Iris pigment epithelial cell (primary cell): ENCODE measurements at regions not wholly inside any gene's neighbourhood (a gene's known extent, or its start where the extent isn't known, plus 50 kb on each side); places are given as distances from the start of the nearest gene placed in this dataset.

Experiments
- DNase-seq: peaks from one replicate; pipeline ENCODE4 v3.0.0-alpha.2; 2011; ENCODE audit warnings: low read depth

GRCh38 chr21:34022627-34023335 is 50.6 kb upstream of the MRPS6 start:
- no peak for DNase-seq

GRCh38 chr21:34021726-34022125 is 51.7 kb upstream of the MRPS6 start:
- no peak for DNase-seq

- no peak for DNase-seq
Observed at GRCh38 chr21:34020983-34021553, 52.3 kb upstream of the MRPS6 start.

- DNase-seq, result no peak
Observed at GRCh38 chr21:34020005-34020847, 53.2 kb upstream of the MRPS6 start.

DNA sequence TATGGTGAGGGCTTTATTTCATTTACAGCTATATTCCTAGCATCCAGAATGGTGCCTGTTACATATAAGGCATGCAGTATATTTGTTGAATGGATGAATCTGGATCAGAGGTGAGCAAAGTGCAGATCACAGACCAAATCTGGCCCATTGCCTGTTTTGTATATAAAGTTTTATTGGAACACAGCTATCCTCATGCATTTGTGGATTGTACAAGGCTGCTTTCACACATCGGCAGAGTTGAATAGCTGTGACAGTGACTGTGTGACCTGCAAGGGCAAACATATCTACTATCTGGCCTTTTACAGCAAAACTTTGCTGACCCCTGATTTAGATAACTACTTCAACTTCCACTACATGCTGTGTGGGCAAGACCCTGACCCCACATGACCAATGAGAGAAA is 54.0 kb upstream of the MRPS6 start:
- no peak for DNase-seq

GRCh38 chr21:34018910-34019309 is 54.5 kb upstream of the MRPS6 start:
- DNase-seq, result no peak

DNA sequence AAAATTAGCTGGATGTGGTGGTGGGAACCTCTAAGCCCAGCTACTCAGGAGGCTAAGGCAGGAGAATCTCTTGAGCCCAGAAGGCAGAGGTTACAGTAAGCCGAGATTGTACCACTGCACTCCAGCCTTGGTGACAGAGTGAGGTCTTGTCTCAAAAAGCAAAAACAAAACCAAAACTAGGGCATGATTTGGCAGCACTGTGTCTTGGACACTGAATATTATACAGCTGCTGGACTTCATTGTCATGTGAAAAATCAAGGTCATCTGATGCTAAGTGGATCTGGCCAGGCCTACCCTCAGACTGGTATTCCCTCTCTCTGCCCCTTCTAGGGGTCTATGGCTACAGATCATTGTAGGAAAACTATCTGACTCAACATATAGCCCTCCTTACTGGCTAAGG is 55.2 kb upstream of the MRPS6 start:
- no peak for DNase-seq

DNA sequence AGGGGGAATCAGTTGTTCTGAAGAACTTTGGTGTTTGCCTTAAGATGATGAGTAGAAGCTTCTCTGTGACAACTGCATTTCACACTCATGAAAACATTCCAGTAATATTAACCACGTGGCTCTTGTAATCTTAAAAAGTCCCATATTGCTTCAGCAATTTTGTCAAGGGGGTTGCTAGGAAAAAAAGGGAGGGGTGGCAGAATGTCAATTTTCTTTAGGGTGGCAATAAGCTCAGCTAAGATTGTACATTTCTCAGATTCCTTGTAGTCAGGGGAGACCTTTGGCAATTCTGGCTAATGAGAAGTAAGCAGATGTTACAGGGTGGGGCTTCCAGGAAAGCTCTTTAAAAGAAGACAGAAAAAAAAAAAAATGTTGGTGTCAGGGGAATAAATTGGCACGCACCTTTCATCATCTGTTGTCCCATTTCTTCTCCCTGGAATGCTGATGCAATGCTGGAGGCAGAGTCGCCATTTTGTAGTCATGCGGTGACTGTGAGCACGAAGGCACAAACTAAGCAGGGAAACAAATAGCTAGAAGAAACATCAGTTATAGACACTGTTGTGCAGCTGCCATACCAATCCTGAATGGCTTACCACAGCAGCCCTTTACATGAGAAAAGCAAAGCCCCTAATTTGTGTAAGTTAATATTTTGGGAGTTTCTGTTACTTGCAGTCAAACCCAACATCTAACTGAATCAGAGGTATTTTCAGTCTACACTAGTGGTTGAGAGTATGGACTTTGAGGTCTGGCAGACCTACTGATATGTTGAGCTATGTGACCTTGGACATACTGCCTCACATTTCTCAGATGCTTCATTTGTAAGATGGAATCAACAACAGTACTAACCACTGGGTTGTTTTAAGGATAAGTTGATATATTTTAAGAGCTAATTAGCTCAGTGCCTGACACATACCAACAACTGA is 56.1 kb upstream of the MRPS6 start:
- peak; percentile 87 for DNase-seq

DNA sequence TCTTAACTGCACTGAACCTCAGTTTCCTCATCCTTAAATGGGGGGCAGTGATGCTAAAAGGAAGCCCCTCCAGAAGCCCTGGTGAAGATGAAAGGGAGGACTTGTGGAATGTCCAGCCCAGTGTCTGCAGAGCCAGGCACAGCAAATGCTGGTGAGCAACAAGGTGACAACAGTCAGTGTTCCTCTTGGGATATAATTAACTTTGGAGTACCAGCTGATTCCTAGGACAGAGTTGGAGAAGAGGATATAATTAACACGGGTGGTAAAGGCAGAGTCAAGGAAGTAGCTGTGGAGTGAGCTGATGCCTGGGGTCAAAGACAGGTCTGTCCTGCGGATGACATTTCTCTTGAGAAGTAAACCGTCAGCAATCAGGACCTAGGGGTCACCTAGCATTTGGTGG is 60.7 kb upstream of the MRPS6 start:
- DNase-seq, result no peak

DNA sequence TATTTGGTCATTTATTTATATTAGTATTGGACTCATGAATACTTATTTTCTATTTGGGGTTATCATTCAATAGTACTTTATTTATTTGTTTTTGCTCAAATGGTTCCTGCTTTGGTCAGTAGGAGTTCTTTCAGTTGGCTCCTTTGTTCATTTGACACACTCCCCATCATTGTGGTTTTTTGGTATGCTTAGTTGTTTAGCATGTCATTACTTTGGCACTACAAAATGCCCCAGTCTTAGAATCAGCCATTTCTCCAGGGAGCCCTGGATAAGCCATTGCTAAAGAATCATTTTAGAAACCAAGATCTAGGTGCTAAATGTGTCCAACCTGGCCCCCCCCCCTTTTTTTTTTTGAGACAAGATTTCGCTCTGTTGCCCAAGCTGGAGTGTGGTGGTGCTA is 61.7 kb upstream of the MRPS6 start:
- DNase-seq, result no peak

GRCh38 chr21:34009193-34009592 is 64.2 kb upstream of the MRPS6 start:
- DNase-seq, result no peak

DNA sequence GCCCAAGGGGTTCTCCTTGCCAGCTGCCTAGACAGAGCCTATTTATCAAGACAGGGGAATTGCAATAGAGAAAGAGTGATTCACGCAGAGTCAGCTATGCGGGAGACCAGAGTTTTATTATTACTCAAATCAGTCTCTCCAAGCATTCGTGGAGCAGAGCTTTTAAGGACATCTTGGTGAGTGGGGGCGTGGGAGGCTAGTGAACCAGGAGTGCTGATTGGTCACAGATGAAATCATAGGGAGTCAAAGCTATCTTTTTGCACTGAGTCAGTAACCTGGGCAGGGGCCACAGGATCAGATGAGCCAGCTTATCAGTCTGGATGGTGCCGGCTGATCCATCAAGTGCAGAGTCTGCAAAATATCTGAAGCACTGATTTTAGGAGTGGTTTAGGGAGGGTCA is 64.8 kb upstream of the MRPS6 start:
- DNase-seq, result no peak

DNA sequence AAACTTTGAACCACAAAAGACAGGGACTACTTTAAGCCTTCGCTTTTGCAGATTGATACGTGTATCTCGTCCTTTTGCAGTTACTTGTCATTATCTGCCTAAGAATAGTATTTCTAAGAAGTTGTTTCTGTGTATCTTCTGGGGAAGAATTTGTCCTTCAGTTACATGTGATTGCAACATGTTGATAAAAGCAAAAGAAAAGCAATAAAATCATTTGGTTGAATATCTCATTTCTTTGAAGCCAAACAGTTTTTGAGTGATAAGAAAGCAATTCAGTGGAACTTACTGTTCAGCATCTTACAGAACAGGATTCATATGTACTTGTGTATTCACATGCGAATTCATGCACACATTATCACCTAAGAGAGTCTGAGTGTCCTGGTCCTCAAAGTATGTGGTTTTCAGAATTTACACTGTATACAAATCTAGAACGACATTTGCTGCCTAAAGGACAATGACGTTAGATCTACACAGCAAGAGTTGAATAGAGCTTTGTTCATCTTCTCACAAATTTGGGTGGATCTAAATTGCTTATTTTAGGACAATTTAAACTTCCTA is 66.7 kb upstream of the MRPS6 start:
- no peak for DNase-seq

DNA sequence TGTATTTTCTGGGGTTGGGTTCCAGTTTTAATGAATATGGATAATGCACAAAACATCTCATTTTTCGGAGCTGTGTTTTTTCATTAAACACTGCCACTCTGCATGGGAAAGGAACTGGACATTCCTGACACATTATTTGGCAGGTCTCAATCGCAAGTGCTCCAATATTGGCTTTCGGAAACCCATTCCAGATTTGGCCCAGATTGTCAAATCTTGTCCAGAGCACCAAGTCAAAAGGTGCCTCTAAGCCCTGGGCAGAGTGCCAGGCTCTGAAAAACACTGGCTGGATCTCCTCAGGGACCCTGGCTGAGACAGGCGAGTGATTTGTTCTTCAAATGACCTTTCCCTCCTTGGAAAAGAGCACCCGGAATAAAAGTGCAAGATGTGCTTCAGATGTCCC is 68.4 kb upstream of the MRPS6 start:
- DNase-seq, result no peak

DNA sequence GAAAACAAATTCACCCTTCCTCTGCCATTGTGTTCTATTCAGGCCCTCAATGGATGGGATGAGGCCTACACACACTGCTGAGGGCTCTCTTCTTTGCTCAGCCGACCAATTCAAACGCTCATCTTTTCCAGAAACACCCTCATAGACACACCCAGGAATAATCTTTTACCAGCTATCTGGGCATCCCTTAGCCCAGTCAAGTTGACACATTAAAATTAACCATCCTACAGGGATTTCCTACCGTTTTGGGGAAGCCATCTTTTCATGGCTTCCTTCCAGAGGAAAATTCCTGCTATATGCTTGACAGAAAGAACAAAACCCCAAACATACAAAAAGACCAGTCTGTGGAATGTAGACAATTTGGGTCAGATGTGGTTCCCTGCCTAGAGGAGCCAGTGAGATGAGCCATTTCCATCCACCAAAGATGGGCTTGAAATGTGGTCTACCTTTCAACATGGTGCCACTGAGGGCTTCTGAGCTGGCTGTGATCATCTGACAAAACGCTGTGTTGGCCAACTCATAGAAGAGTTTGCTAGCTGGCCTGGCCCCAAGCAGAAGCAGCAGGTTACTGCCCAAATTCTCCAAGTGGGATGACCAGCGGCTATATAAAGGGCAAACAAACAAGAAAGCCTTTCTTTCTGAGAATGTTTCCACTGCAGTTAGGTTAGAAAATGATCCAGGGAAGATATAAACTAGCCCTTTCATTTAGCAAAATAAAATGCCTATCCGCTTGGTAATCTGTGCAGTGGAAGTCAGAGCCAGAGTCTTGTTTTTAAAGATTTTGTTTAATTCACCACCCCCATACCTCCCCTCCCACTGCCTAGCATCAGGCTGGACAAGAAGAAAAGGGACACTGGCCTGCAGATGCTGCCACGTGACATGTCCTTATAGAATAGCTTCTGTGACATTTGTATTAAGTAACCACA is 69.1 kb upstream of the MRPS6 start:
- peak; percentile 18 for DNase-seq

DNA sequence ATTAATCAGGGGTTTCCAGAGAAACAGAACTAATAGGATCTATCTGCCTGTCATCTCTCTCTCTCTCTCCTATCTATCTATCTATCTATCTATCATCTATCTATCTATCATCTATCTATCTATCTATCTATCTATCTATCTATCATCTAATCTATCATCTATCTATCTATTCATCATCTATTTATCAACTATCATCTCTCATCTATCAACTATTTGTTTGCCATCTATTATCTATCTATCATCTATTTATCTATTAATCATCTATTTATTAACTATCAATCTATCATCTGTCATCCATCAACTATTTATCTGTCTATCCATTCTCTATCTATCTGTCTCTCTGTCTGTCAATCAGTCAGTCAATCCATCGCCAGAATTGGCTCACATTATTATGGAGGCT is 70.0 kb upstream of the MRPS6 start:
- no peak for DNase-seq

- DNase-seq, result no peak
Observed at GRCh38 chr21:34000375-34000774, 73.0 kb upstream of the MRPS6 start.

- DNase-seq, result no peak
Observed at GRCh38 chr21:33998809-33999208, 74.6 kb upstream of the MRPS6 start.

DNA sequence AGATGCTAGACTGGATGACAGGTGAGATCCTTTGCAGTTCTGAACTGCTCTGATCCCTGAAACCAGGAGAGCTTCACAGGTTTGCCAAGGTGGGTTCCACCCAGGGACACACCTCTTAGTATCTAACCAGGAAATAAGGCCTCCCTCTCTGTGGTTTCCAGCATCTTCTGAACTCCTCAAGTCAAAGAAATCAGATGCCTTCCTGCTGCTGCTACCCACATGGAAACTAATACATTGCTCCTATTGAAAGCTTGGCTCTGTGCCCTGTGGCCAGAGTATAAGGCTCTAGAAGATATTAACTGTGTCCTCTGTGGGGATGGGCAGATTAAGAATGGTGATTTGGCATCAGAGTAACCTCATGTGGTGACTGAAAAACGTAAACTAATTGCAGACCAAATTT is 75.0 kb upstream of the MRPS6 start:
- DNase-seq, result peak; percentile 16

DNA sequence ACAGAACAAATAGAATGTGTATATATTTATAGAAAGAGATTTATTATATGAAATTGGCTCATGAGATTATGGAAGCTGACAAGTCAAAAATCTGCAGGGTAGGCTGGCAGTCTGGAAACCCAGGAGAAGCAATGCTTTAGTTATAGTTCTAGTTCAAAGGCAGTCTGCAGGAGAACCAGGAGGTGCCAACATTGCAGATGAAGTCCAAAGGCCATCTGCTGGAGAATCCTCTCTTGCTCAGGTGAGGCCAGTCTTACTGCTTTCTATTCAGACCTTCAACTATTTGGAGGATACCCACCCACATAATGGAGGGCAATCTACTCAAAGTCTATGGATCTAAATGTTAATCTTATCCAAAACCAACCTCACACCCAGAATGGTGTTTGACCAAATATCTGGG is 75.9 kb upstream of the MRPS6 start:
- no peak for DNase-seq

DNA sequence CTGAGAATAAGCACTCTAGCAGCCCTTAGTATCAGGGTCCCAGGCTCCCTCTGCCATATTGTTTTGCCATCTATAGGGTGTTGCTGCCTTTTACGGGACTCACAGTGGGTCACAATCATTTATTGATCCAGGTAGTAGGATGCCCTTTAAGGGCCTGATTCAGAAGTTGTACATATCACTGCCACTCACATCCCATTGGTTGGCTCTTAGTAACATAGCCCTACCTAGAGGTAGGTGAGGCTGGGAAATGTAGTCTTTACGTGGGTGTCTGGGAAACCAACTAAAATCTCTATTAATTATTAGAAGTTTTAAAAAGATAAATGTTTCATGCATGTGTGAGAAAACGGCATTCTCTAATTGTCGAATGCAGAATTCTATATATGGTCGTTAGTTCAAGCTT is 78.8 kb upstream of the ATP5PO start:
- DNase-seq, result no peak
